Fibroblast of skin of abdomen (primary cell): ENCODE measurements at regions not wholly inside any gene's neighbourhood (a gene's known extent, or its start where the extent isn't known, plus 50 kb on each side); places are given as distances from the start of the nearest gene placed in this dataset.
"Not testable (repeated sequence)": the region's sequence is repeated elsewhere in the genome, so short reads cannot be mapped to it uniquely, and the experiment has no call there.

Source experiments
- DNase-seq: peaks from one replicate; pipeline ENCODE4 v3.0.0-alpha.2; 2013

GRCh38 chr9:135410831-135411473 lies 68.6 kb upstream of the PPP1R26 start:
- DNase-seq, result no peak

- not testable (repeated sequence) for DNase-seq
Observed at GRCh38 chr9:135411605-135412004, 68.0 kb upstream of the PPP1R26 start.

DNA sequence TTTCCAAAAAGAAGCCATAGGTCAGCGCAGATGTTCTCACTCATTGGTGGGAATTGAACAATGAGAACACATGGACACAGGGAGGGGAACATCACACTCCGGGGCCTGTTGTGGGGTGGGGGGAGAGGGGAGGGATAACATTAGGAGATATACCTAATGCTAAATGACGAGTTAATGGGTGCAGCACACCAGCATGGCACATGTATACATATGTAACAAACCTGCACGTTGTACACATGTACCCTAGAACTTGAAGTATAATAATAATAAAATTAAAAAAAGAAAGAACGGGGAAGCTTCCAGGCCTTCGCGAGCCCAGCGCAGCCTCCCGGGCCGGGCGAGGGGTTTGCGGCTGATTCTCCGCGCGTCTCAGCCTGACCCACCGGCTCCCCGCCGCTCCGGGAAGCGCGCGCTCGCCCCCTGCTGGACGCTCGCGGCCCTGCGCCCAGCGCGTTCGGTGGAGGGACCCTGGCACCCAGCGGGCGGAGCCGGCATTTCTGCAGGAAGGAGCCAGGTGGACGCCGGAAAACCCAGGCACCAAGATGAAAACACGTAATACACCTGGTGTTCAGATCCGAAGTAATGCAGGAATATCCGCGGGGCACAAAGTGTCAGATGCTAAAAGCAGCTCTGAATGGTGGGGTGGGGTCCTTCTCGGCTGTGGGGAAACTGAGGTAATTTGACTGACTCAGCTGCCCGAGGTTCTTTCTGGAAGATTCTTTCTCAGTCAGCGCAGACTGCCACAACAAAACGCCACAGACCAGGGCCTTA lies 67.1 kb upstream of the PPP1R26 start:
- peak; percentile 35 for DNase-seq

DNA sequence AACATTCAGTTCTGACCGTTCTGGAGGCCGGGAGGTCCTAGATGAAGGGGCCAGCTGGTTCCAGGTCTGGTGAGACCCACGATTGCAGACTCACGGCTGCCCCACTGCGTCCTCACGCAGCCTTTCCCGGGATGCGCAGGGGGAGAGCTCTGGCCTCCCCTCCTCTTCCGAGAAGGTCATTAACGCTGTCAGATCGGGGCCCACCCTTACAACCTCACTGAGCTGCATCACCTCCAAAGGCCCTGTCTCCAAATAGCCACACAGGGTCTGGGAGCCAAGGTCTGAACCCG lies 66.6 kb upstream of the PPP1R26 start:
- no peak for DNase-seq

DNA sequence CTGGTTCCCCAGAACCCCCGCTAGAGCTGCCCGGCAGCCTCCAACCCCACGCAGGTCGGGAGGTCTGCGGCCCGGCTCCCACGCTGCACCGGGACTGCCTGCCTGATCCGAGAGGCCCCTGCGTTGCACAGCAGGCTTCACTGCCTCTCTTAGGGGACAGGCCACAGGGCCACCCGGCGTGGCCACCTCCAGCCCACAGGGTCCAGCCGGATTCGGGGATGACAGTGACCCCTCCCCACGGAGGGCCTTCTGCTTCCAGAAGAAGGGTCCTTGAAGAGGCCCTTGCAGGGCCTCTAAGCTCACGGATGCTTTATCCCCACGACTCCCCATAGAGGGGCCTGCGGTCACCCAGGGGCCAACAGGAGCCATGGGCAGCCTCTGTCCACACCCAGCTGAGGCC lies 66.1 kb upstream of the PPP1R26 start:
- no peak for DNase-seq

DNA sequence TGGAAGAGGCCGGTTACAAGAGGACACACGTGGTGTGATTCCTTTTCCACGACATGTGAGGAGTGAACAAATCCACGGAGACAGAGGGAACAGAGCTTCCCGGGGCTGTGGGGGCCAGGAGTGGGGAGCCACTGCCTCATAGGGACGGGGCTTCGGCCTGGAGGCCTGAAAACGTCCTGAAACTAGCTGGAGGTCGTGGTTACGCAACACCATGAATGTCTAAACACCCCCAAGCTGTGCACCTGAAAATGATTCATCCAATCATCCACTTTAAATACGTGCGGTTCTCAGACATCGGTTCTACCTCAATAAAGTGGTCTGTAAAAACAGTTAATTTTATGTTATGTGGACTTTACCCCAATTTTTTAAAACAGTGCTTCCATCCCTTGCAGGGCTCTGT lies 65.3 kb upstream of the PPP1R26 start:
- DNase-seq, result no peak

DNA sequence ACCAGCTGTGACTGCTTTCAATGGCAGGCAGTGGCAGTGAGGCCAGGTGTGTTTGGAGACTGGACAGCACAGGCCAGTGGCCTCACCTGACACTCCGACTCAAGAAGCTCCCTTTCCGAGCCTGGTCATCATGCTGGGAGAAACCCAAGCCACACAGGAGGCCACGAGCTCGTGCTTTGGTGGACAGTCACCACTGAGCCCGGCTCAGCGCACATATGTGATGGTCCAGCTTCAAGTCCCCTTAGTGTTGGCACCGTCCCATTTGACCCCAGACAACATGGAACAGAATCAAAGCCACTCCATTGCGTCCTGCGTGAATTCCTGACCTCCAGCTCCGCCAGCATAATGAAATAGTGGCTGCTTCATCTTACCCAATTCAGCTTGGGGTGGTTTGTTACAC lies 64.0 kb upstream of the PPP1R26 start:
- DNase-seq, result no peak

DNA sequence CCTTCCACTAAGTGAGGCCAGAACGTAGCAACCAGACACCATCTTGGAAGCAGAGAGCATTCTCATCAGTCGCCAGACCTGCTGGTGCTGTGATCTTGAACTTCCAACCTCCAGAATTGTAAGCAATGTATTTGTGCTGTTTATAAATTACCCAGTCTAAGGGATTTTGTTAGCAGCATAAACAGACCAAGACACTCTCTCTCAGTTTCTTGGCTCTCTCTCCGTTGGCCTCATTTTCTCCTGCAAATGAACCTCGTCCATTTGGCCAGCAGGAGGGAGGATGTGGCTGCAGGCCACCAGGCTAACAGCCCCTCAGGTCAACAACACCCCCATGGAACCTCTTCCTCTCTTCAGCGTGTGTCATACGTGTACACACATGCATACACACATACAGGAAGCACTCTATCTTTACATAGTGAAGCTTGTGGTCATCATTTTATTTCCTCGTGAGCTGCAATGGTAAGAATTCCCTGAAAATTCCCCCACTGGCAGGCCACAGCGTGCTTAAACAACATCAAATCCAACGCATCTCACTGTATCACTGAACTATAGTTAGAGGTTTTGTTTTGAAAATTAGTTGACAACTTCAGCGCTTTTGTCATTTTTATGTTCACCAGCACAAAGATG lies 62.8 kb upstream of the PPP1R26 start:
- DNase-seq, result no peak

GRCh38 chr9:135418161-135418560 lies 61.4 kb upstream of the PPP1R26 start:
- no peak for DNase-seq

- DNase-seq, result no peak
Observed at GRCh38 chr9:135419106-135419505, 60.5 kb upstream of the PPP1R26 start.

- no peak for DNase-seq
Observed at GRCh38 chr9:135422341-135422944, 57.1 kb upstream of the PPP1R26 start.

DNA sequence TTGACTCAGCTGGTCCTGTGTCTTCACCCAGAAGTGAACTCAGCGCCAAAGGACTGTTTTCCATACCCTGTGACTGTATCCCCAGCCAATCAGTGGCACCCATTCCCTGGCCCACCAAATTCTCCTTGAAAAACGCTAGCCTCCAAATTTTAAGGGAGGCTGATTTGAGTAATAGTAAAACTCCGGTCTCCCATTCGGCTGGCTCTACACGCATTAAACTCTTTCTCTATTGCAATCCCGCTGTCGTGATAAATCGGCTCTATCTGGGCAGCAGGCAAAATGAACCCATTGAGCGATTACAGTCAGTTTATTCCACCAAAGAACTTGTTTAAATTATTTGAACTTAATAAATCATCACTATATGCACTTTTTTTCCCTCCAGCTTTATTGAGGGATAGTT lies 55.9 kb upstream of the PPP1R26 start:
- no peak for DNase-seq
